ENCODE measurements at regions not wholly inside any gene's neighbourhood (a gene's known extent, or its start where the extent isn't known, plus 50 kb on each side); places are given as distances from the start of the nearest gene placed in this dataset.

DNA sequence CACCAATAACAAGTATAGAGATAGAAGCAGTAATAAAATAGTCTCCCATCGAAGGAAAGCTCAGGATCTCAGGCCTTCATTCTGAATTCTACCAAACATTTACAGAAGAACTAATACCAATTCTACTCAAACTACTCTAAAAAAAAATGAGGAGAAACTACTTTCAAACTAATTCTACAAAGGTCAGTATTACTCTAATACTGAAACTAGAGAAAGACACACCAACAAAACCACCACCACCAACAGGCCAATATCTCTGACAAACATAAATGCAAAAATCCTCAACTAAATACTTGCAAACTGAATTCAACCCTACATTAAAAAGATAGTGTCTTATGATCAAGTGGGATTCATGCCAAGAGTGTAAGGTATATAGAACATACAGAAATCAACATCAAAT, 1078.4 kb downstream of the KCNT2 start:
- Histone ChIP-seq H3K9me1 (replicated peaks; ENCODE audit: control insufficient read depth, extremely low read depth, insufficient read depth, low read length) (no peaks in the 10 kb centered on the region), H3K4me1 (ENCODE audit: control insufficient read depth, extremely low read depth, insufficient read depth, low read length) (no peaks in the 10 kb centered on the region), H3K27ac (ENCODE audit: insufficient read depth, low read depth, low read length) (no peak overlapping the region), H3K9me3 (replicated peaks; ENCODE audit: control insufficient read depth, insufficient read depth, low read length) (peaks cover 3% of the 10 kb centered on the region), H3K4me3 (replicated peaks in 1 of 3; ENCODE audit: insufficient read depth in 1 of 3, low read depth in 1 of 3, low read length in 3 of 3) (no peak overlapping the region), H3K4me2 (ENCODE audit: insufficient read depth, low read length) (no peak overlapping the region), H4K20me1 (replicated peaks; ENCODE audit: control insufficient read depth, extremely low read depth, insufficient read depth, low read length) (no peaks in the 10 kb centered on the region), H3K36me3 (ENCODE audit: control insufficient read depth in 2 of 2, extremely low read depth in 1 of 2, insufficient read depth in 2 of 2, low read length in 2 of 2) (no peaks in the 10 kb centered on the region), H3K27me3 (ENCODE audit: control insufficient read depth in 2 of 2, insufficient read depth in 2 of 2, low read length in 2 of 2) (no peaks in the 10 kb centered on the region), H2AFZ (ENCODE audit: low read depth, low read length) (no peak overlapping the region), H3K79me2 (ENCODE audit: control insufficient read depth, insufficient read depth, low read length) (no peaks in the 10 kb centered on the region), H3K9ac (replicated peaks; ENCODE audit: extremely low read depth, insufficient read depth, low read length) (no peak overlapping the region)
- no peak for FAIRE-seq
- intact Hi-C loops (cut with micrococcal nuclease) (no loop called here), dilution Hi-C loops (cut with MboI; ENCODE audit: extremely low pct_ligation_motif_present, low sequenced_read_pairs) (no loop called here)
- no TSS peak for BruUV-seq (replicated peaks)
- TF ChIP-seq POLR2AphosphoS5 (IDR thresholded peaks at IDR 0.05; ENCODE audit: insufficient read depth, low read depth, low read length) = no peak
- TF ChIP-seq, protein P1, sequence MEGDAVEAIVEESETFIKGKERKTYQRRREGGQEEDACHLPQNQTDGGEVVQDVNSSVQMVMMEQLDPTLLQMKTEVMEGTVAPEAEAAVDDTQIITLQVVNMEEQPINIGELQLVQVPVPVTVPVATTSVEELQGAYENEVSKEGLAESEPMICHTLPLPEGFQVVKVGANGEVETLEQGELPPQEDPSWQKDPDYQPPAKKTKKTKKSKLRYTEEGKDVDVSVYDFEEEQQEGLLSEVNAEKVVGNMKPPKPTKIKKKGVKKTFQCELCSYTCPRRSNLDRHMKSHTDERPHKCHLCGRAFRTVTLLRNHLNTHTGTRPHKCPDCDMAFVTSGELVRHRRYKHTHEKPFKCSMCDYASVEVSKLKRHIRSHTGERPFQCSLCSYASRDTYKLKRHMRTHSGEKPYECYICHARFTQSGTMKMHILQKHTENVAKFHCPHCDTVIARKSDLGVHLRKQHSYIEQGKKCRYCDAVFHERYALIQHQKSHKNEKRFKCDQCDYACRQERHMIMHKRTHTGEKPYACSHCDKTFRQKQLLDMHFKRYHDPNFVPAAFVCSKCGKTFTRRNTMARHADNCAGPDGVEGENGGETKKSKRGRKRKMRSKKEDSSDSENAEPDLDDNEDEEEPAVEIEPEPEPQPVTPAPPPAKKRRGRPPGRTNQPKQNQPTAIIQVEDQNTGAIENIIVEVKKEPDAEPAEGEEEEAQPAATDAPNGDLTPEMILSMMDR (IDR thresholded peaks at IDR 0.05; ENCODE audit: extremely low read depth in 1 of 2, insufficient read depth in 1 of 2, low read depth in 1 of 2, low read length in 2 of 2) = no peak
- TF ChIP-seq POLR2A (IDR thresholded peaks at IDR 0.05; ENCODE audit: low read depth, low read length) = no peak
- no peak for TF ChIP-seq FOS (IDR thresholded peaks at IDR 0.05; ENCODE audit: borderline replicate concordance, insufficient read depth, low read length)
- TF ChIP-seq, protein P2, sequence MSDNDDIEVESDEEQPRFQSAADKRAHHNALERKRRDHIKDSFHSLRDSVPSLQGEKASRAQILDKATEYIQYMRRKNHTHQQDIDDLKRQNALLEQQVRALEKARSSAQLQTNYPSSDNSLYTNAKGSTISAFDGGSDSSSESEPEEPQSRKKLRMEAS (IDR thresholded peaks at IDR 0.05; ENCODE audit: insufficient read depth, insufficient read length) = no peak
- ChIA-PET POLR2A (no interaction called here), CTCF (no interaction called here)
- no peak for DNase-seq (ENCODE audit: low read depth, low spot score)

DNA sequence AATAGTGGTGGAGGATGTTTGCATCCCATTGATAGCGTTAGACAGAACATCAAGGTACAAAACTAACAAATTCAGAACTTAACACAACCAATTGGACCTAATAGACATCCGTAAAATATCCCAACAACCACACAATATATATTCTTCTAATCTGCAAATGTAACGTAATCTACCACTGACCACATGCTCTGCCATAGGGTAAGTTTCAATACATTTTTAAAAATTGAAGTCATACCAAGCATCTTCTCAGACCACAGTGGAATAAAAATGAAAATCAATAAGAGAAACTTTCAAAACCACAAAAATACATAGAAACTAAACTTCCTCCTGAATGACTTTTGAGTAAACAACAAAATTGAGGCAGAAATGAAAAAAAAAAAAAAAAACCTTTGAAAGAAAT, 1087.5 kb downstream of the KCNT2 start:
- dilution Hi-C loops (cut with MboI; ENCODE audit: extremely low pct_ligation_motif_present, low sequenced_read_pairs) = no loop called here

More for the DNA sequence above, 1087.5 kb downstream of the KCNT2 start:
- H3K27me3 ChIP-seq (ENCODE audit: control insufficient read depth in 2 of 2, insufficient read depth in 2 of 2, low read length in 2 of 2) = no peaks in the 10 kb centered on the region
- BruUV-seq (replicated peaks) = no TSS peak
- TF ChIP-seq EZH2 (IDR thresholded peaks at IDR 0.05; ENCODE audit: borderline replicate concordance, low read depth, low read length, severe bottlenecking) (no peak), JUN (IDR thresholded peaks at IDR 0.05; ENCODE audit: borderline replicate concordance, insufficient read depth, insufficient read length, low read depth) (no peak), POLR2AphosphoS5 (IDR thresholded peaks at IDR 0.05; ENCODE audit: insufficient read depth, low read depth, low read length) (no peak), MYC (IDR thresholded peaks at IDR 0.05; ENCODE audit: low read depth, low read length) (no peak), POLR2A (IDR thresholded peaks at IDR 0.05; ENCODE audit: low read depth, low read length) (no peak), GATA2 (IDR thresholded peaks at IDR 0.05; ENCODE audit: insufficient read depth, insufficient read length, low read depth, low read length) (no peak), FOS (IDR thresholded peaks at IDR 0.05; ENCODE audit: borderline replicate concordance, insufficient read depth, low read length) (no peak)
- TF ChIP-seq, protein P2 (IDR thresholded peaks at IDR 0.05; ENCODE audit: insufficient read depth, insufficient read length) = no peak
- TF ChIP-seq, protein P1 (IDR thresholded peaks at IDR 0.05; ENCODE audit: extremely low read depth in 1 of 2, insufficient read depth in 1 of 2, low read depth in 1 of 2, low read length in 2 of 2) = no peak
- ChIA-PET CTCF (no interaction called here), POLR2A (no interaction called here)
- no peak overlapping the region for H3K4me3 ChIP-seq (replicated peaks in 1 of 3; ENCODE audit: insufficient read depth in 1 of 3, low read depth in 1 of 3, low read length in 3 of 3)
- no peaks in the 10 kb centered on the region for H3K36me3 ChIP-seq (ENCODE audit: control insufficient read depth in 2 of 2, extremely low read depth in 1 of 2, insufficient read depth in 2 of 2, low read length in 2 of 2)
- no peak overlapping the region for H3K9ac ChIP-seq (replicated peaks; ENCODE audit: extremely low read depth, insufficient read depth, low read length)
- H3K79me2 ChIP-seq (ENCODE audit: control insufficient read depth, insufficient read depth, low read length) = no peaks in the 10 kb centered on the region
- H3K9me1 ChIP-seq (replicated peaks; ENCODE audit: control insufficient read depth, extremely low read depth, insufficient read depth, low read length) = no peaks in the 10 kb centered on the region
- no peaks in the 10 kb centered on the region for H4K20me1 ChIP-seq (replicated peaks; ENCODE audit: control insufficient read depth, extremely low read depth, insufficient read depth, low read length)
- H2AFZ ChIP-seq (ENCODE audit: low read depth, low read length) = no peak overlapping the region
- no peaks in the 10 kb centered on the region for H3K4me1 ChIP-seq (ENCODE audit: control insufficient read depth, extremely low read depth, insufficient read depth, low read length)
- H3K4me2 ChIP-seq (ENCODE audit: insufficient read depth, low read length) = no peak overlapping the region
- H3K27ac ChIP-seq (ENCODE audit: insufficient read depth, low read depth, low read length) = no peak overlapping the region
- DNase-seq (ENCODE audit: low read depth, low spot score) = no peak
- intact Hi-C loops (cut with micrococcal nuclease) = no loop called here
- peaks cover 2% of the 10 kb centered on the region for H3K9me3 ChIP-seq (replicated peaks; ENCODE audit: control insufficient read depth, insufficient read depth, low read length)
- no peak for FAIRE-seq
